ENCODE measurements at regions not wholly inside any gene's neighbourhood (a gene's known extent, or its start where the extent isn't known, plus 50 kb on each side); places are given as distances from the start of the nearest gene placed in this dataset.
"Not testable (repeated sequence)": the region's sequence is repeated elsewhere in the genome, so short reads cannot be mapped to it uniquely, and the experiment has no call there.

DNA sequence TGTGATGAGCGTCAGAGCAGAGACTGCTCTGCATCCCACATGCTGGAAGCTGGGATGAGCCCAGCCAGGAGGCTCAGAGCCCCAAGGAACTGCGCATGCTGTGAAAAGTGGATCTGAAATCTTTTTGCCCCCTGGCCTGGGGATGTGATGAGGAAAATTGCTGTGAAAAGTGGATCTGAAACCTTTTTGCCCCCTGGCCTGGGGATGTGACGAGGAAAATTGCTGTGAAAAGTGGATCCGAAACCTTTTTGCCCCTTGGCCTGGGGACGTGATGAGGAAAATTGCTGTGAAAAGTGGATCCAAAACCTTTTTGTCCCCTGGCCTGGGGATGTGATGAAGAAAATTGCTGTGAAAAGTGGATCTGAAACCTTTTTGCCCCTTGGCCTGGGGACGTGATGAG lies 187.9 kb downstream of the BANP start:
- intact Hi-C loops (cut with DNase I); H3K4me3 ChIP-seq; DNase-seq; H3K9me3 ChIP-seq (replicated peaks in 1 of 3); H3K36me3 ChIP-seq (replicated peaks in 1 of 2); H3K27me3 ChIP-seq; H3K27ac ChIP-seq; H3K4me1 ChIP-seq (replicated peaks in 1 of 2): not testable (repeated sequence)
- WGBS, 4 donors = 70 to 77% (median 77%) methylated on average over 6 of the region's 6 CpGs

DNA sequence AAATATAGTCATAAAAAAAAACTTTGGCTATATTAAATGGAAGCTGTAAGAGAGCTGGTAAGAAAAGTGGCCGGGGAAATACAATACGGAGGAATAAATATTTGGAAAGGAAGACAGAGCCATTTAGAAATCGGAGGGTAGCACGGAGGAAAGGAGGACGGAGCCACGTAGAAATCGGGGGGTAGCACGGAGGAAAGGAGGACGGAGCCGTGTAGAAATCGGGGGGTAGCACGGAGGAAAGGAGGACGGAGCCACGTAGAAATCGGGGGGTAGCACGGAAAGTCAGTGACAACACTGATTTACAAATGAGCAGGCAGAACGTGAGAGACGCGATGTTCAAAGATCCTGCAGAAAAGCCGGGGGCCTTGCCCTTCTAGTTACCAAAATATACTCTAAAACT lies 189.0 kb downstream of the BANP start:
- H3K4me3 ChIP-seq; H3K27me3 ChIP-seq; H3K4me1 ChIP-seq (replicated peaks in 1 of 2); H3K36me3 ChIP-seq (replicated peaks in 1 of 2); H3K27ac ChIP-seq; intact Hi-C loops (cut with DNase I); H3K9me3 ChIP-seq (replicated peaks in 1 of 3); DNase-seq: not testable (repeated sequence)
- WGBS, 4 donors = 90 to 95% (median 94%) methylated on average over 20 of the region's 20 CpGs

DNA sequence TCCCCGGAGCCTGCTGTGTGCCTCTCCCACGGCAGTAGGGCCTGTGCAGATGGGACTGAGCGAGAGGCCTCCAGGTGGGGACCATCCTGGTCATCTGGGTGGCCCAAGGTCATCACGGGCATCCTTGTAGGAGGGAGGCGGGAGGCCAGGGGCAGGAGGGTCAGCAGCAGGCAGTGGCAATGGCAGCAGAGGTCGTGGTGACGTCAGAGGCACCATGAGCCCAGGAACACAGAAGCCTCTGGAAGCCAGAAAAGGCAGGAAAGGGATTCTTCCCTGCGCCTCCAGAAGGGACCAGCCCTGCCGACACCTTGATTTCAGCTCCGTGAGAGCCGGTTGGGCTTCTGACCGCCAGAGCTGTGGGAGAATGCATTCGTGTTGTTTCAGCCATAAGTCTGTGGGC lies 190.3 kb downstream of the BANP start:
- 82 to 90% (median 87%) methylated on average over 3 to 12 of the region's 13 CpGs for WGBS, 4 donors
- H3K27me3 ChIP-seq = no peaks in the 10 kb centered on the region
- DNase-seq = no peak
- no peak for TF ChIP-seq POLR2A (IDR thresholded peaks at IDR 0.05)
- TF ChIP-seq, protein P1, sequence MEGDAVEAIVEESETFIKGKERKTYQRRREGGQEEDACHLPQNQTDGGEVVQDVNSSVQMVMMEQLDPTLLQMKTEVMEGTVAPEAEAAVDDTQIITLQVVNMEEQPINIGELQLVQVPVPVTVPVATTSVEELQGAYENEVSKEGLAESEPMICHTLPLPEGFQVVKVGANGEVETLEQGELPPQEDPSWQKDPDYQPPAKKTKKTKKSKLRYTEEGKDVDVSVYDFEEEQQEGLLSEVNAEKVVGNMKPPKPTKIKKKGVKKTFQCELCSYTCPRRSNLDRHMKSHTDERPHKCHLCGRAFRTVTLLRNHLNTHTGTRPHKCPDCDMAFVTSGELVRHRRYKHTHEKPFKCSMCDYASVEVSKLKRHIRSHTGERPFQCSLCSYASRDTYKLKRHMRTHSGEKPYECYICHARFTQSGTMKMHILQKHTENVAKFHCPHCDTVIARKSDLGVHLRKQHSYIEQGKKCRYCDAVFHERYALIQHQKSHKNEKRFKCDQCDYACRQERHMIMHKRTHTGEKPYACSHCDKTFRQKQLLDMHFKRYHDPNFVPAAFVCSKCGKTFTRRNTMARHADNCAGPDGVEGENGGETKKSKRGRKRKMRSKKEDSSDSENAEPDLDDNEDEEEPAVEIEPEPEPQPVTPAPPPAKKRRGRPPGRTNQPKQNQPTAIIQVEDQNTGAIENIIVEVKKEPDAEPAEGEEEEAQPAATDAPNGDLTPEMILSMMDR (IDR thresholded peaks at IDR 0.05) = no peak
- peaks cover 0 to 4% (median 0%) of the 10 kb centered on the region in 3 donors for H3K9me3 ChIP-seq (replicated peaks in 1 of 3)
- no peak overlapping the region for H3K4me3 ChIP-seq
- peaks cover 0 to 4% of the 10 kb centered on the region in 2 donors for H3K4me1 ChIP-seq (replicated peaks in 1 of 2)
- intact Hi-C loops (cut with DNase I) = no loop called here
- no peak overlapping the region for H3K27ac ChIP-seq
- H3K36me3 ChIP-seq (replicated peaks in 1 of 2) = no peaks in the 10 kb centered on the region

DNA sequence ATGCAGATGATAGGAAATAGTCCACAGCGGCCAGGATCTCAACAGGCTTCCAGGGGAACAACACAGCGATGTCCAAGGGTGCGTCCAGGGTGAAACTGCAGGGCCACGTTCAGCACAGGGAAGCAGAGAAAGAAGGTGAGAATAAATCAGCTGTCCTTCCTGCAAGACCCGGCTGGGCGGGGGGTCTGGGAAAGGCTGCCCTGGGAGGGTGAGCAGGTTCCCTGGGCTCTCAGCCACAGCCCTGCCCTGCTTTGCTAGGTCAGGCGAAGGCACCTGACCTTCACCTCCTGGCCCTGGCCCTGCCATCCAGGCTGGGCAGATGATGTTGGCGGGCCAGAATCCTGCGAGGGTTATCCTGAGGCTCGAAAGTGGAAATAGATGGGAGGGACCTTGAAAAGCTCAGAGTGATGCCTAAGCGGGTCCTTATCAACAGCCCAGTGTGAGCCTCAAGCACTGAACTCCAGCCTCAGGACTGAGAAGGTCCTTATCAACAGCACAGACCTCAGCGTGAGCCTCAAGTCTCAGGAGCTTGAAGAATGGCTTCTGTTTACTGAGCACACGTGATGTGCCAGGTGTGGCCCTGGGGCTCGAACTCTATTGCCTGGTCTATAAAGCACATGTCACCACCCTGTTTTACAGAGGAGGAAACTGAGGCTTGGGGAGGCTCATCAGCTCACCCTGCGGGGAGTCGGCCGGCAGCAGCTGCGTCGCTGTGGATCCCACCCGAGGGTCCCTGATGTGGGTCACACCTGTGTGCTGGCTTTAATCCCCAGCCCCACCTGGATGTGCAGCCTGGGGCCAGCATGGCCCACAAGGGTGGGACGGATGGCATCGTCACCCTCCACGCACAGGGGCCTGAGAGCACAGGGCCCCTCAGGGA lies 191.1 kb downstream of the BANP start:
- H3K36me3 ChIP-seq (replicated peaks in 1 of 2); H3K4me1 ChIP-seq (replicated peaks in 1 of 2); H3K4me3 ChIP-seq; intact Hi-C loops (cut with DNase I); H3K27me3 ChIP-seq; DNase-seq; H3K9me3 ChIP-seq (replicated peaks in 1 of 3): not testable (repeated sequence)
- H3K27ac ChIP-seq = peak overlapping the region in 1 of 5 donors; percentile 23
- 89 to 93% (median 89%) methylated on average over 10 to 23 of the region's 23 CpGs for WGBS, 4 donors

DNA sequence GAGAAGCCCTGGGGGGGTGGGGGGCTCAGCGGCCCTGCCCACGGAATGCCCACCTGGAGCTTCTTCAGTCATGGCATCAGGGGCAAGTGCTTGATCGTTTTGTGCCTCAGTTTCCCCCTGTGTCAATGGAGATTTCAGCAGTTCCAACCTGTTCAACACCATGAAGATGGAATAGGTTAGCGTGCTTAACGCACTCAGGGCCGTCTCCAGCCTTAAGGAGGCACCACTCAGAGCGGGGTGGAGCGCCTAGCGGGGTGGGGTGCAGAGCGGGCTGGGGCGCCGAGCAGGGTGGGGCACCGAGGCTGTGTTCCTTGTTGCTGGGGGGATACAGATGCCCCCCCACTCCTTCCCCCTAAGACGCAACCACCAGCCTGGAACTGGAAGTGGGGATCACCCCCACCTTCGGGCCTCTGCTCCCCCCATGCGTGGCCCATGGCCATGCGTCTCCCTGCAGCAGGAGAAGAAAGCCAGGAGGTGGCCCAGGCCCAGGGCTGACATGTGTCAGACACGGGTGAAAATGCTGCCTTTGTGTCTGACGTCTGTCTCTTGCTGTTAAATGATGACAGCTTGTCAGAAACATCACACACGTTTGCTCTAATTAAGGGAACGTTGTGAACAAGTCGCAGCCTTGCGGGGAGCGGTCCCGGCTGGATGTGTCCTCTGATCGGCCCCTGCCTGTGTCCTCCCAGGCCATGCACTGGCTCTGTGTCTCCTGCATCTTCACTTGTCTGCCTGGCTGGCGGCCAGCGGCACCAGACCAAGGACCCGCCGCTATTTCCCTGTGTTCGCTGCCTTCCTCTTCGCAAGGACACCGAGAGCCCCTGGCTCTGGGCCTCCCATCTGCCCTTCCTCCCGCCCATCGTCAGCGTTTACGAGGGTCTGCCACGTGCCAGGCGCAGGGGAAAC lies 192.1 kb downstream of the BANP start:
- H3K27me3 ChIP-seq; H3K4me1 ChIP-seq (replicated peaks in 1 of 2); H3K36me3 ChIP-seq (replicated peaks in 1 of 2); H3K9me3 ChIP-seq (replicated peaks in 1 of 3); intact Hi-C loops (cut with DNase I); H3K4me3 ChIP-seq: not testable (repeated sequence)
- peak overlapping the region in 2 of 5 donors; percentile 67 to 73 for H3K27ac ChIP-seq
- peak in 3 of 7 donors; percentile 22 to 89 (median 25) for DNase-seq
- 45 to 87% (median 52%) methylated on average over 3 to 38 of the region's 39 CpGs for WGBS, 4 donors

DNA sequence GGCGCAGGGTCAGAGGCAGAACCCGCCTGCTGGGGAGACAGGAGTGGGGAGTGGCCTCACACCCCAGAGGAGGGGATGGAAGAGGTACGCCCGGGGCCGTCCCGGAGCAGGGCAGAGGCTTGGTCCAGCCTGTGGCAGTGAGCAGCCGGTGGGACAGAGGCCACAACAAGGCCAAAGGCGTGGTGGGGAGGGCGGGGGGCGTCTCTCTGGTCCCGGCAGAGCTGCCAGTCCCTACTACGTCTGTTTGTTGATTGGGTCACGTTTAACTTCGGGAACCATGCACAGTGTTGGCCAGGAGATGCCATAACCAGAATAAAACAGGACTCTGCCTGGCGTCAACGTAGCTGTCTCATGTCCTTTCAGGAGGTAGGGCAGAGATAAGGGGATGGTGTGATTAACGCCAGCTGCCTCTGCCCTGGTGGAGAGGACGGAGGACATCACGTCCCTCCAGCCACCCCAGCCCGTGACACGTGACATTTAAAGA lies 192.8 kb downstream of the BANP start:
- 18 to 27% (median 26%) methylated on average over 17 to 21 of the region's 21 CpGs for WGBS, 4 donors
- no peaks in the 10 kb centered on the region for H3K27me3 ChIP-seq
- no peaks in the 10 kb centered on the region for H3K36me3 ChIP-seq (replicated peaks in 1 of 2)
- no peaks in the 10 kb centered on the region for H3K9me3 ChIP-seq (replicated peaks in 1 of 3)
- peak; percentile 39 to 94 (median 70) for DNase-seq
- intact Hi-C loops (cut with DNase I) = no loop called here
- peaks cover 0 to 4% of the 10 kb centered on the region in 2 donors for H3K4me1 ChIP-seq (replicated peaks in 1 of 2)
- no peak overlapping the region for H3K4me3 ChIP-seq
- H3K27ac ChIP-seq = peak overlapping the region in 2 of 5 donors; percentile 67 to 73
- TF ChIP-seq, protein P1 (IDR thresholded peaks at IDR 0.05) = no peak

DNA sequence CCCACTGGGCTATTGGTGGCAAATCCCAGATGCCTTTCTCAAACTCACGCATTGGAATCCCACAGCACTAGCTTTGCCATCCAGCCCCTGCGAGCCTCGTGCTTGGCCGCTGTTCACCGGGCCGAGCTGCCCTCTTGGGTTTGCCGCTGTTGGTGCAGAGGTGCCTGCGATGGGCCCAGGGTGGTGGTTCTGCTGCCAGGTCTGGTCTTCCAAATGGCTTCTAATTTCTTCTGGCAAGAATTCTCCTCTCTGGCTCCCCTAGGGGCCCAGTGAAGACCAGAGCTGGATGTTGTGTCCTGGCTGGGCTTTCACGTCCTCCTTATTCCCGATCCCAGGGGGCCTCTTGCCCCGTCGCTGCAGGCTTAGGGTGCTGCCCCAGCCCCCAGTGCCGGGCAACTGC lies 194.1 kb downstream of the BANP start:
- H3K4me3 ChIP-seq; H3K36me3 ChIP-seq (replicated peaks in 1 of 2); H3K27me3 ChIP-seq; H3K4me1 ChIP-seq (replicated peaks in 1 of 2); H3K9me3 ChIP-seq (replicated peaks in 1 of 3); intact Hi-C loops (cut with DNase I): not testable (repeated sequence)
- H3K27ac ChIP-seq = peak overlapping the region in 1 of 5 donors; percentile 30
- DNase-seq = peak in 1 of 7 donors; percentile 21
- WGBS, 4 donors = 63 to 95% (median 93%) methylated on average over 2 to 12 of the region's 13 CpGs

- H3K4me1 ChIP-seq (replicated peaks in 1 of 2); intact Hi-C loops (cut with DNase I); H3K4me3 ChIP-seq; DNase-seq; H3K36me3 ChIP-seq (replicated peaks in 1 of 2); H3K27me3 ChIP-seq; H3K9me3 ChIP-seq (replicated peaks in 1 of 3): not testable (repeated sequence)
- 67 to 89% (median 80%) methylated on average over 5 to 21 of the region's 21 CpGs for WGBS, 4 donors
- peak overlapping the region in 1 of 5 donors; percentile 30 for H3K27ac ChIP-seq
These were observed 194.7 kb downstream of the BANP start for GRCh38 chr16:88145824-88146405.

Data from adrenal gland (tissue), 9 donors.